Kidney (tissue), 13 donors: ENCODE measurements at regions not wholly inside any gene's neighbourhood (a gene's known extent, or its start where the extent isn't known, plus 50 kb on each side); places are given as distances from the start of the nearest gene placed in this dataset.
A peak's percentile ranks its signal among the peaks of the same experiment; 100 is the strongest.

Source experiments
- DNase-seq, 5 donors: peaks; one replicate each; pipeline ENCODE4 v3.0.0-alpha.2; 2013 to 2020
- FAIRE-seq: peaks from 2 replicates; lab custom pipeline; 2012; peaks lifted over from hg19 to GRCh38; lab: Jason Lieb, UNC
- H3K27ac ChIP-seq, 2 donors: one replicate each; pipeline ENCODE4 v1.7.0; 2013; ENCODE audit warnings: low read depth in 2 of 2, low read length in 2 of 2, inconsistent platforms in 1 of 2
- H3K27me3 ChIP-seq: one replicate; pipeline ENCODE4 v1.7.1; 2013; ENCODE audit warnings: low read length, inconsistent platforms; ENCODE audit not compliant: control insufficient read depth, insufficient read depth
- H3K36me3 ChIP-seq, 3 donors: one replicate each; pipeline versions ENCODE4 v1.7.0 to v1.7.1; 2013; ENCODE audit warnings: low read length in 3 of 3, control low read depth in 1 of 3, inconsistent platforms in 1 of 3; ENCODE audit not compliant: insufficient read depth in 3 of 3, control insufficient read depth in 2 of 3
- H3K4me1 ChIP-seq, 3 donors: one replicate each; pipeline versions ENCODE4 v1.7.0 to v1.7.1; 2013; ENCODE audit warnings: low read length in 3 of 3, inconsistent platforms in 1 of 3, low read depth in 1 of 3; ENCODE audit not compliant: control insufficient read depth in 2 of 3, insufficient read depth in 2 of 3
- H3K4me3 ChIP-seq, 3 donors: one replicate each; pipeline versions ENCODE4 v1.7.0 to v1.8.1; 2013; ENCODE audit warnings: low read length in 3 of 3, control low read depth in 1 of 3, inconsistent platforms in 1 of 3
- H3K9ac ChIP-seq, 3 donors: one replicate each; pipeline versions ENCODE4 v1.7.0 to v1.7.1; 2013; ENCODE audit warnings: low read length in 3 of 3, control low read depth in 1 of 3, inconsistent platforms in 1 of 3
- H3K9me3 ChIP-seq, 3 donors: one replicate each; pipeline versions ENCODE4 v1.7.0 to v1.7.1; 2013; ENCODE audit warnings: low read length in 3 of 3, control low read depth in 1 of 3, inconsistent platforms in 1 of 3; ENCODE audit not compliant: control insufficient read depth in 2 of 3, insufficient read depth in 1 of 3
- intact Hi-C: fragments of 100-400 bp; cut with DNase I; formaldehyde crosslinking; loops from one replicate; pipeline ENCODE4 v1.11.1; 2022
- TF ChIP-seq, protein P1 (sequence below): IDR thresholded peaks from 3 replicates; pipeline ENCODE4 v1.5.1; 2012; ENCODE audit warnings: mild to moderate bottlenecking, moderate library complexity, borderline replicate concordance; ENCODE audit not compliant: insufficient read depth; ENCODE audit errors: extremely low read depth
- donor health status: control.
- donor health status: control.
- donor health status: control.
- donor health status: control.
- donor health status: control.
- donor health status: DM: yes; HTN: yes; CAD: no.
- donor health status: Normal renal cell carcinoma (clear cell type).

DNA sequence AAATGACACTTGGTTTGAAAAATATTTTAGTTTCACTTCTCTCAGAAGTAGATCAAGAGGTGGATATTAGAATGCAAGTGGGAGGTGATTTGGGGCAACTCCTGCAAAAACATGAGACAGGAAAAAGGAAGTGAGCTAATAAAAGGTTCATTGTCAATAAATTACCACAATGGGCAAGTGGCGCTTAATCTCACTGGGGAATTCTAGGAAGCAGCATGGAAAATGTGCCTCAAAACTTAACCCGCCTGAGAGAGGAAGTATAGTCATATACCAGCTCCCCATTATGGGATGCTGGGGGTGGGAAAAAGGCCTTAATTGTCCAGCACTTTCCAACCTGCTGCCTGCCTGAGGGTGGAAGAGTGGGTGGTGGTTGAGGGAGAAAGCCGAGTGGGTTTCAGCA, 204.1 kb downstream of the ELAVL2 start:
- no peak overlapping the region for H3K9ac ChIP-seq
- H3K36me3 ChIP-seq = no peaks in the 10 kb centered on the region
- H3K27ac ChIP-seq = no peak overlapping the region
- no peaks in the 10 kb centered on the region for H3K27me3 ChIP-seq
- TF ChIP-seq, protein P1, sequence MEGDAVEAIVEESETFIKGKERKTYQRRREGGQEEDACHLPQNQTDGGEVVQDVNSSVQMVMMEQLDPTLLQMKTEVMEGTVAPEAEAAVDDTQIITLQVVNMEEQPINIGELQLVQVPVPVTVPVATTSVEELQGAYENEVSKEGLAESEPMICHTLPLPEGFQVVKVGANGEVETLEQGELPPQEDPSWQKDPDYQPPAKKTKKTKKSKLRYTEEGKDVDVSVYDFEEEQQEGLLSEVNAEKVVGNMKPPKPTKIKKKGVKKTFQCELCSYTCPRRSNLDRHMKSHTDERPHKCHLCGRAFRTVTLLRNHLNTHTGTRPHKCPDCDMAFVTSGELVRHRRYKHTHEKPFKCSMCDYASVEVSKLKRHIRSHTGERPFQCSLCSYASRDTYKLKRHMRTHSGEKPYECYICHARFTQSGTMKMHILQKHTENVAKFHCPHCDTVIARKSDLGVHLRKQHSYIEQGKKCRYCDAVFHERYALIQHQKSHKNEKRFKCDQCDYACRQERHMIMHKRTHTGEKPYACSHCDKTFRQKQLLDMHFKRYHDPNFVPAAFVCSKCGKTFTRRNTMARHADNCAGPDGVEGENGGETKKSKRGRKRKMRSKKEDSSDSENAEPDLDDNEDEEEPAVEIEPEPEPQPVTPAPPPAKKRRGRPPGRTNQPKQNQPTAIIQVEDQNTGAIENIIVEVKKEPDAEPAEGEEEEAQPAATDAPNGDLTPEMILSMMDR = no peak
- H3K9me3 ChIP-seq = no peaks in the 10 kb centered on the region
- no peaks in the 10 kb centered on the region for H3K4me1 ChIP-seq
- DNase-seq (peak in 1 of 5 donors; percentile 30), FAIRE-seq (no peak)
- intact Hi-C loops = no loop called here
- no peak overlapping the region for H3K4me3 ChIP-seq

GRCh38 chr9:23622396-23622795, 203.6 kb downstream of the ELAVL2 start:
- Histone ChIP-seq H3K9me3 (no peaks in the 10 kb centered on the region), H3K4me1 (no peaks in the 10 kb centered on the region), H3K36me3 (no peaks in the 10 kb centered on the region), H3K9ac (no peak overlapping the region), H3K27ac (no peak overlapping the region), H3K4me3 (no peak overlapping the region), H3K27me3 (no peaks in the 10 kb centered on the region)
- intact Hi-C loops = no loop called here
- TF ChIP-seq, protein P1 = no peak
- DNase-seq (no peak), FAIRE-seq (no peak)

DNA sequence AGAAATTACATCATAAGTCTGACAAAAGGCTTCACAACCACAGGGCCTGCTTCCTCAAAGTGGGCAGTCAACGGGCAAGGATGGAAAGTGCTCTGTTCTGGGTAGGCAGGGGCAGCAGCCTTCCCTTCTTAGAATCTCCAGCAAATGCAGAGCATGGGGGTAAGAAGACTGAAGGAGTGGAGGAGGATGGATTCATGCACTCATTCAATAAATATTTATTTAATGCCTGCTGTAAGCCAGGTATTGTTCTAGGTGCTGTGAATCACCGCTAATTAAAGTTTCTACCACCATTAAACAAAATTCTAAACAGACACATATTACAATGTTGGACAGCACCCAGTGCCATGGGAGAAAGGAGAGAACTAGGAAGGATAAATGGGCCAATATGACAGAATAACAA, 195.6 kb downstream of the ELAVL2 start:
- no peak overlapping the region for H3K4me3 ChIP-seq
- H3K9ac ChIP-seq = no peak overlapping the region
- H3K4me1 ChIP-seq = no peaks in the 10 kb centered on the region
- H3K9me3 ChIP-seq = no peaks in the 10 kb centered on the region
- no peak overlapping the region for H3K27ac ChIP-seq
- DNase-seq (no peak), FAIRE-seq (no peak)
- intact Hi-C loops = no loop called here
- TF ChIP-seq, protein P1 = no peak
- no peaks in the 10 kb centered on the region for H3K36me3 ChIP-seq
- H3K27me3 ChIP-seq = no peaks in the 10 kb centered on the region

GRCh38 chr9:23635276-23635675, 190.8 kb downstream of the ELAVL2 start:
- DNase-seq (no peak), FAIRE-seq (no peak)
- Histone ChIP-seq H3K27ac (no peak overlapping the region), H3K4me3 (no peak overlapping the region), H3K9me3 (no peaks in the 10 kb centered on the region), H3K4me1 (no peaks in the 10 kb centered on the region), H3K9ac (no peak overlapping the region), H3K27me3 (no peaks in the 10 kb centered on the region), H3K36me3 (no peaks in the 10 kb centered on the region)
- TF ChIP-seq, protein P1 = no peak
- intact Hi-C loops = no loop called here
